ENCODE measurements at regions not wholly inside any gene's neighbourhood (a gene's known extent, or its start where the extent isn't known, plus 50 kb on each side); places are given as distances from the start of the nearest gene placed in this dataset.
"Not testable (repeated sequence)": the region's sequence is repeated elsewhere in the genome, so short reads cannot be mapped to it uniquely, and the experiment has no call there.

DNA sequence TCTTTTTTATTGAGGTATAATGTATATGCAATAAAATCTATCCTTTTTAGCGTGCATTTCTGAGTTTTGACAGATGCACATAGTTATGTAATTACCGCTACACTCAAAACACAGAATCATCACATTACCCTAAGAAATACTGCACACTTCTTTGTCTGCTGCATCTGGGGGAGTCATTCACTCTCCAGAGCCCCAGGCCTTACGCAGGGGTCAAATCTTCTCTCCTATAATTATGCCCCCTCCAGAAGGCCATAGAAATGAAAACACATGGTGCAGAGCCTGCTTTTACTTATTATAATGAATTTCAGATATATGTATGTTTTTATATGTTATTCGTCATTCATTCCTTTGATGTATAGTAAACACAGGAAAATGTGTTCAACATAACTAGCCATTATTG, 296.5 kb upstream of the TMEM132C start:
- Histone ChIP-seq H3K27me3 (no peaks in the 10 kb centered on the region), H3K4me1 (no peaks in the 10 kb centered on the region), H3K36me3 (no peaks in the 10 kb centered on the region), H3K27ac (replicated peaks in 1 of 4) (no peak overlapping the region), H3K4me3 (no peak overlapping the region), H3K9me3 (peaks cover 0 to 7% (median 2%) of the 10 kb centered on the region in 4 donors)
- intact Hi-C loops (cut with DNase I), result no loop called here
- no peak for DNase-seq (ENCODE audit: extremely low spot score)
- 69% methylated on average over 4 of the region's 4 CpGs for WGBS
- TF ChIP-seq POLR2AphosphoS5 (IDR thresholded peaks at IDR 0.05) (no peak), EP300 (IDR thresholded peaks at IDR 0.05) (no peak), POLR2A (IDR thresholded peaks at IDR 0.05; ENCODE audit: low read depth) (no peak)
- TF ChIP-seq, protein P1, sequence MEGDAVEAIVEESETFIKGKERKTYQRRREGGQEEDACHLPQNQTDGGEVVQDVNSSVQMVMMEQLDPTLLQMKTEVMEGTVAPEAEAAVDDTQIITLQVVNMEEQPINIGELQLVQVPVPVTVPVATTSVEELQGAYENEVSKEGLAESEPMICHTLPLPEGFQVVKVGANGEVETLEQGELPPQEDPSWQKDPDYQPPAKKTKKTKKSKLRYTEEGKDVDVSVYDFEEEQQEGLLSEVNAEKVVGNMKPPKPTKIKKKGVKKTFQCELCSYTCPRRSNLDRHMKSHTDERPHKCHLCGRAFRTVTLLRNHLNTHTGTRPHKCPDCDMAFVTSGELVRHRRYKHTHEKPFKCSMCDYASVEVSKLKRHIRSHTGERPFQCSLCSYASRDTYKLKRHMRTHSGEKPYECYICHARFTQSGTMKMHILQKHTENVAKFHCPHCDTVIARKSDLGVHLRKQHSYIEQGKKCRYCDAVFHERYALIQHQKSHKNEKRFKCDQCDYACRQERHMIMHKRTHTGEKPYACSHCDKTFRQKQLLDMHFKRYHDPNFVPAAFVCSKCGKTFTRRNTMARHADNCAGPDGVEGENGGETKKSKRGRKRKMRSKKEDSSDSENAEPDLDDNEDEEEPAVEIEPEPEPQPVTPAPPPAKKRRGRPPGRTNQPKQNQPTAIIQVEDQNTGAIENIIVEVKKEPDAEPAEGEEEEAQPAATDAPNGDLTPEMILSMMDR (IDR thresholded peaks at IDR 0.05), result no peak

DNA sequence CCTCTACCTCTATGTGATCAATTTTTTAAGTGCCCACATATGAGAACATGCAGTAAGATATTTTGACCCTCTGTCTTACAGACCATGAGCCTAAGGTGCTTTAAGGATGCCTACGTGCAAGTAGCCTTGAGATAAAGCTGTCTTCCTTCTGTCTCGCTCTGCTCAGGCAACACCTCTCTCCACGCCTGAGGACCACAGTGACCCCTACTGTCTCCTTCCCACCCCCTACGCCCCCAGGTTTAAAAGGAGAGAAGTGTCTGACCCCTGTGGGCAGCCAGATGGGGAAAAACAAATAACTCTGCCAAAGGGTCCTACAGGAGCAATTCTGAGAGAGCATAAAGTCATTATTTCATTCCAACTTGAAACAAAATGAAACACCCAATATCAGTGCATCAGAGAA, 286.4 kb upstream of the TMEM132C start:
- Histone ChIP-seq H3K4me3 (no peak overlapping the region), H3K27ac (replicated peaks in 1 of 4) (no peak overlapping the region), H3K4me1 (no peaks in the 10 kb centered on the region), H3K9me3 (no peaks in the 10 kb centered on the region), H3K36me3 (no peaks in the 10 kb centered on the region), H3K27me3 (peaks cover 0 to 3% (median 0%) of the 10 kb centered on the region in 4 donors)
- DNase-seq (ENCODE audit: extremely low spot score), result no peak
- 51% methylated on average over 4 of the region's 4 CpGs for WGBS
- intact Hi-C loops (cut with DNase I), result no loop called here
- TF ChIP-seq POLR2A (IDR thresholded peaks at IDR 0.05; ENCODE audit: low read depth) (no peak), EP300 (IDR thresholded peaks at IDR 0.05) (no peak)

DNA sequence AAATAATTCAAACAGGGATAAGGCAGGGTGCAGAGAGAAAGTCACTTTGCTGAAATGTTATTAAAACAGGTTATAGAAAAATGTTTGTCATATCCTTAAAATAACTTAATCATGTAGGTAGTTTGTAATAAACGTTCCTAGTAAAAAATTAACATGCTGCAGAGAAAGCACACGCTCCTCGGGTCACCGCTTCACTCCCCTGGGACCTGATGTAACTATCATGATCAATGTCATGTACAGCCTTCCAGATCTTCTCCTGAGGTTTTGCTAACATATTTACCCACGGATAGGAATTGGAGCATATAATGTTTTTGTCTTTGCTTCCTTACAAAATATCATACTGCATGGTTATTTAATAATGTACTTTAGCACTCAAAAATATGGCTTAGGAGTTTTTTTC, 285.1 kb upstream of the TMEM132C start:
- Histone ChIP-seq H3K4me3 (no peak overlapping the region), H3K4me1 (no peaks in the 10 kb centered on the region), H3K9me3 (no peaks in the 10 kb centered on the region), H3K36me3 (no peaks in the 10 kb centered on the region), H3K27ac (replicated peaks in 1 of 4) (no peak overlapping the region), H3K27me3 (peaks cover 0 to 3% (median 0%) of the 10 kb centered on the region in 4 donors)
- 68% methylated on average over 5 of the region's 5 CpGs for WGBS
- no peak for DNase-seq (ENCODE audit: extremely low spot score)
- intact Hi-C loops (cut with DNase I), result no loop called here
- TF ChIP-seq EP300 (IDR thresholded peaks at IDR 0.05) (no peak), POLR2AphosphoS5 (IDR thresholded peaks at IDR 0.05) (no peak), POLR2A (IDR thresholded peaks at IDR 0.05; ENCODE audit: low read depth) (no peak)
- TF ChIP-seq, protein P1 (IDR thresholded peaks at IDR 0.05), result no peak

DNA sequence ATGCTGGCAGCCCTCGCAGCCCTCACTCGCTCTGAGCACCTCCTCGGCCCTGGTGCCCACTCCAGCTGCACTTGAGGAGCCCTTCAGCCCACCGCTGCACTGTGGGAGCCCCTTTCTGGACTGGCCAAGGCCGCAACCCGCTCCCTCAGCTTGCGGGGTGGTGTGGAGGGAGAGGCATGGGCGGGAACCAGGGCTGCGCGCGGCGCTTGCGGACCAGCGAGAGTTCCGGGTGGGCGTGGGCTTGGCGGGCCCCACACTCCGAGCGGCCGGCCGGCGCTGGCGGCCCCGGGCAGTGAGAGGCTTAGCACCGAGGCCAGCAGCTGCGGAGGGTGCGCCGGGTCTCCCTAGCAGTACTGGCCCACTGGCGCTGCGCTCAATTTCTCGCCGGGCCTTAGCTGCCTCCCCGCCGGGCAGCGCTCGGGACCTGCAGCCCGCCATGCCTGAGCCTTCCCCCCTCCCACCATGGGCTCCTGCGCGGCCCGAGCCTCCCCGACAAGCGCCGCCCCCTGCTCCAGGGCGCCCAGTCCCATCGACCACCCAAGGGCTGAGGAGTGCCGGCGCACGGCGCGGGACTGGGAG, 283.7 kb upstream of the TMEM132C start:
- DNase-seq (ENCODE audit: extremely low spot score); H3K27me3 ChIP-seq; H3K4me1 ChIP-seq; H3K27ac ChIP-seq (replicated peaks in 1 of 4); H3K4me3 ChIP-seq; H3K9me3 ChIP-seq; intact Hi-C loops (cut with DNase I); H3K36me3 ChIP-seq: not testable (repeated sequence)
- 94% methylated on average over 41 of the region's 50 CpGs for WGBS

DNA sequence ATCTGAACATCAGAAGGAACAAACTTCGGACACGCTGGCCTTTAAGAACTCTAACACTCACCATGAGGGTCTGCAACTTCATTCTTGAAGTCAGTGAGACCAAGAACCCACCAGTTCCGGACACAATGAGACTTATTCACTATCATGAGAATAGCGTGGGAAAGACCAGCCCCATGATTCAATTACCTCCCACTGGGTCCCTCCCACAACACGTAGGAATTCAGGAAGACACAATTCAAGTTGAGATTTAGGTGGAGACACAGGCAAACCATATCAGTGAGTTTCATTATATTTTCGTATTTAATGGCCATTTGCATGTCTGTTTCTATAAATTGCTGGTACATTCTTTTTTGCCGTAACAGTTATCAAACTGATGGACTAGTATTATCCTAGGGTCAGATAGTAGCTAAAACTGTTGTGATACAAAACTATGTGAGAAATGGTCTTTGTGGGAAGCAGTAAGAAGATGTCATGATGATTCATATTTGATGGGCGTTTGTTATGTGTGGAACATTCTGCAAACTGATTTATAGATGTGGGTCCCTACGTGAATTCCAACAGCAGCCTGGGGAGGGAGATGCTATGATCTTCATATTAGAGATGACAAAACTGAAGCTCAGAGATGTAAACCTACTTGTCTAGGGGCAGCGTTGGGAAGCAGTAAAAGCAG, 282.4 kb upstream of the TMEM132C start:
- H3K9me3 ChIP-seq, result no peaks in the 10 kb centered on the region
- H3K36me3 ChIP-seq, result no peaks in the 10 kb centered on the region
- no peak for TF ChIP-seq EP300 (IDR thresholded peaks at IDR 0.05)
- no peak for TF ChIP-seq POLR2AphosphoS5 (IDR thresholded peaks at IDR 0.05)
- TF ChIP-seq, protein P1 (IDR thresholded peaks at IDR 0.05), result no peak
- TF ChIP-seq POLR2A (IDR thresholded peaks at IDR 0.05; ENCODE audit: low read depth), result no peak
- no peak for DNase-seq (ENCODE audit: extremely low spot score)
- H3K4me3 ChIP-seq, result no peak overlapping the region
- 69% methylated on average over 10 of the region's 10 CpGs for WGBS
- H3K27me3 ChIP-seq, result peaks cover 0 to 3% (median 0%) of the 10 kb centered on the region in 4 donors
- intact Hi-C loops (cut with DNase I), result no loop called here
- H3K27ac ChIP-seq (replicated peaks in 1 of 4), result no peak overlapping the region
- no peaks in the 10 kb centered on the region for H3K4me1 ChIP-seq
